GM21367 (cell line): ENCODE measurements at regions not wholly inside any gene's neighbourhood (a gene's known extent, or its start where the extent isn't known, plus 50 kb on each side); places are given as distances from the start of the nearest gene placed in this dataset.

Source experiments
- ATAC-seq: cut with Tn5 transposase; IDR thresholded peaks from one replicate; pipeline ENCODE4 v1.9.1; 2021; ENCODE audit not compliant: unreplicated experiment

DNA sequence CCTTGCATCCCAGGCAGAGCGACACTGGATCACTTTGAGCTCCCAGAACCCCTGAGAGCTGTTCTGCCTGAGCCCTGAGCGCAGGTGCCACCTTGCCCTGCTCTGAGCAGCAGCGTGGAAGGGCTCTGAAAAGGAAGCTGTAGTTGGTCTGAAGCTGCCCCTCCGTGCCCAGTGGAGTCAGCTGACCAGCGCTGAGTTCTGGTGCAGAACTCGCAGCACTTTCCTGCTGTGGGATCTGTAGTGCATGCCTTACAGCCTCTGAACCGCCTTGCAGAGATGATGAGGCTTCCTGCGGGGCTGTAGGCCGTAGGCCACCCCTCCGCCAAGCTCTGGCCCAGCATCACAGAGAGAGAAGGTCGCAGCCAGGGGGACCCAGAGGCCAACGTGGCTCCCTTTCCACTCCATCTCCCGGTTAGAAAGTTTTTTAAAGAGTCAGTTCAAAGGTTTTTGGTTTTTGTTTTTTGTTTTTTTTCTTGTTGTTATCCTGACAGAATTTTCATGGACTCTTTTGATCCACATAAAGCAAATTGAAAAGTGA lies 158.3 kb upstream of the CST7 start:
- no peak for ATAC-seq

- ATAC-seq, result no peak
Observed at GRCh38 chr20:24791953-24792352, 157.1 kb upstream of the CST7 start.

DNA sequence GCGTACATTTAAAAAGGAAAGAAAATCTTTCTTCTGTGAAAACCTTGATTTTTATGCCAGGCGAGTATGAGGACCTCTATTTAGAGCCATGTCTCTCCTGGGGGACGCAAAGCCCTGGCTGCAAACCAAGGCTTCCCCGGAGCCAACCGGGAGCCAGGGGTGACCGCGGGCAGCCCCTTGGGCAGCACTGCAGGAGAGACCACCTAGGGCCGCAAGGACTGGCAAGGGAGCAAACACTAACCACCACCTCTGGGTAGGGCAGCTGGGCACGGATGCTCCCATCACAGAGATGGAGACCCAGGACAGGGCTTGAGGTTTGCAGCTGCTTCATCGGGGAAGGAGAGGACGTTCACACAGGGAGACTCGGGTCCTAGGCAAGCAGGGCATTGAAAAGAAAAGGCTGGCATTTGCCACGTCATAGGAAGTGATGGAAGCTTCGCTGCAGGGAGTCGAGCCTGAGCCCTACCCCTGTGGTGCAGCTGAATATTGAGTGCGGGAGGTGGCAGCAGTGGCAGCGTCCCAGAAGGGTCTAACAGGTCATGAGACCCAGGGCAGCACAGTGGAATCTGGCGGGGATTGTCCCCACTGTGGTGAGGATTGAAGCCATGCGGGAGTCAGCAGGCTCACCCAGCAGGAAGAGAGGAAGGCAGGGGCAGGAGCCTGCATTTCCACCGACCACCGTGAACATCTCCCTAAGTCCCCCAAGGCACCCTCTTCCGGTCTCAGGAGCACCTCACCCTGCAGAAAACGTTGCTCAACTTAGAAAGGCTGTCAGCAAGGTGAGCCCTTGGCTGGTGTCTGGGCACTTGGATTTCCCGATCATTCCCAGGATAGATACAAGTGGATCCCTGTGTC lies 156.2 kb upstream of the CST7 start:
- no peak for ATAC-seq

DNA sequence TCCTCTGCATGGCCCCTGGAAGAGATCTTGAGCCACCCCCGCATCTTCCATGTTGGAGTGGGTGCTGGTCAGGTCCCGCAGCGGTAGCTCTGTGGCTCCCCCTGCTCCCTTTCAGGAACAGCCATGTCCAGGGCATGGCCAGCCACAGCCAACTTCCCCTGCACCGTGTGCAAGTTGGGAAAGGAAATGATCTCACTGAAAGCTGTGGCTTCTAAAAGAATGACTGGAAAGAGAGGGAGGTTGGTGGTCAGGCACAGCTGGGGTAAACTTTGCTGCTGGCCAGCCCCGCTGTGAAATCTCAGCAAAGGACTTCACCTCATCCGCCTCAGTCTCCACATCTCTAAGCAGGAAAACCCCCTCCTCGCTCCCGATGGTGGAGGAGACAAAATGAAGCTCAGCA lies 153.6 kb upstream of the CST7 start:
- ATAC-seq, result no peak

DNA sequence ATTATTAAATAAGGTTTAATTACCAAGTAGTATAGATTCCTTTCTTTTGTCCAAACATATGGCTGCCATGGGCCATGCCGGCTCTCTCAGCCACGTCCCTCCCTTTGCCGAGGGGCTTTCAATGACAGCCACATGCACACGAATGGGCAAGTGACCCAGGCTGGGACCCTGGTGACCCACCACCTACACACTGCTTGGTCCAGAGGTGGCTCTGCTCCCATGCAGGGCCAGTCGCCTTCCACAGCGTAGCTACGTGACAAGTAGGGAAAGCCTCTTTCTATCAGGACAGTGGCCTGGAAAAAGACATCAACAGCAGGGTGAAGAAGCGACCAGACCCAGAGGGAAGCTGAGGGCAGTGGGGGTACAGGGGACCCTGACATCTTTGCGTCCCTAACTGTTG lies 152.8 kb upstream of the CST7 start:
- ATAC-seq, result no peak

- ATAC-seq, result no peak
Observed at GRCh38 chr20:24797113-24797512, 152.0 kb upstream of the CST7 start.

DNA sequence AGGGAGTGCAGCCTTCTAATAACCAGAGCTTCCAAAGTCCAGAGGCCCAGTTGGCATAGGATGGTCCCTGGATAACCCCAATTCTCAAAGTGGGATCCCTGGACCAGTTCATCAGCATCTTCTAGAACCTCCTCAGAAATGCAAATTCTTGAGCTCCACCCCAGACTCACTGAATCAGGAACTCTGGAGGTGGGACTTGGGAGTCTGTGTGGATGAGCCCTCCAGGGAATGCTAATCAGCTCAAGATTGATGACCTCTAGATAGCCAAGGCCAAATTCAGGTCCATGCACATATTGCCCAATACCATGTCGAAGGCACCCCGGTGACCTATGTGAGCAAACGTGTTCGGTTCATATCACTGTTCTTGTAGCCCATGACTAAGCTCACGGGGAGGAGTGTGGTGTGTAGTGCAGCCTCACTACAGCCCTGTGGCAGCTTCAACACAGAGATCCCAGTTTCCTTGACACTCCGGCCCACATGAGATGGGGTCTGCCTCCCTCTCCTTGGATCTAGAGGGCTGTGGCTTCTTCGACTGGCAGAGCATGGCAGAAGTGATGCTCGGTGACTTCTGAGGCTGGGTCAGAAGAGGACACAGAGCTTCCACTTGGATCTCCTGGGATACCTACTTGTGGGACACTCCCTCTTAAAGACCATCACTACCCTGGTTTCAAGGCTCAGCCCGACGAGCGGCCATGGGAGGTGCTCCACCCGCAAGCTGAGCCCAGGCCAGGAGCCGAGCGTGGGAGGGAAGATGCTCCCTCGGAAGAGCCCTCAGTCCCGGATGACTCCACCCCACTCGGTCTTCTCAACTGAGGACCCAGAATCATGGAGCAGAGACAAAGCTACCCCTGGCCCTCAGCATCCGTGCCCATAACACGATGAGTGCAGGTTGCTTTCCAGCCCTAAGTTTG lies 151.1 kb upstream of the CST7 start:
- ATAC-seq, result no peak

DNA sequence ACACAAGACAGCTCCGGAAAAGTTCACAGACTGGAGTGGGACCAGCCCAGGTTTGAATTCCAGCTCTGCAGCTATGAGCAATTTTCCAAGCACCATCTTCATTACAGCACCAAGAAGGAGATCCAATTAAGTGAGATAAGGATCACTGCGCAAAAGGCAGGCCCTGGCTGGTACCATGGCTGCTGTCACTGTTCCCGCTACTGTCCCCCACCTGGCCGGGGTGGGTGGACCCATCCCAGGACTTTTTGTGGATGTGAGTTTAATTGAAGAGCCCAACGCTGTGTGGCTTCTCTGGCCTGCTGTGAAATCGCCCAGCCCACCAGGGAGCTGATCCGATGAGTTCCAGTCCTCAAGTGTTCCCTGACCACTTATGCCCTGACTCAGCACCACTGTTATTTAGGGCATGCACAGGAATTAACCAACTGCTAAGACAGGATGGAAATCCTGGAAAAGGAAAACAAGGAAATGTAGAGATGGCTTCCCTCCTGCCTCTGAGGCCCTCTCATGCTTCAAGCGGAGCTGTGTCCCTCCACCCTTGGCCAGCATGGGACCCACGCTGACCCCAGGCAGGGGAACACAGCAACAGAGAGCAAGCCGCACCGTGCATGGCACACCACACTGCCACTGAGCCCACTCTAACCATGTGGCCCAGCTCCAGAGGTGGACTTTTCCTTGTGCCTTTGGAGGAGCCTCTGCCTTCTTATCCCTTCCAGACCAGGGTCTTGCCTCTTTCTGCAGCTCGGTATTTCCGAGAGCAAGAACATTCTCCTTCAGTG lies 150.0 kb upstream of the CST7 start:
- ATAC-seq, result no peak

DNA sequence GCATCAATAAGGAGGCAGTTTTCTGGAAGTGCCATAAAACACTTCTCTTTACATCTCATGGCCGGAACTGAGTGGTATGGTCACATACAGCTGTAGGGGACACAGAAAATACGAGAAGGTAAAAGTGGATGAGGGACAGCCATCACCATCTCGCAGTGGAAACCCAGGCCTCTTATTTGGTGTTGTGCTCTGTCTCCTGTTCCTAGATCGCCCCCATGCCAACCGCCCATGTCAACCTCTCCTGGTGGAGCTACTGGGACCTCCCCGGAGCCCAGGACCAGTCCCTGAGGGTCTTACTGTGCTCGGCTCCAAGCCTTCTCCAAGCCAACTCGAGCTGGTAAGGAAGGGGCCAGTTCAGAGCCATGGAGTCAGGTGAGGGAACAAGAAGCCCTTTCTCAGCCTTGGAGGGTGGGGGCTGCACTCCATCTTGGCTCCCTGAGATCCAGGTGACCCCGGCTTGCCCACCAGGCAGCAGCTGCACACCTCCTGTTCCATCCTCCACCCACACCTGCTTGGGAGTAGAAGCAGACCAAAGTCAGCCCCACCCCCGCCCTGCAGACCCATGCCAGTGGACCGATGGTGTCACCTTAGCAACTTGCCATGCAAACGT lies 149.0 kb upstream of the CST7 start:
- no peak for ATAC-seq

DNA sequence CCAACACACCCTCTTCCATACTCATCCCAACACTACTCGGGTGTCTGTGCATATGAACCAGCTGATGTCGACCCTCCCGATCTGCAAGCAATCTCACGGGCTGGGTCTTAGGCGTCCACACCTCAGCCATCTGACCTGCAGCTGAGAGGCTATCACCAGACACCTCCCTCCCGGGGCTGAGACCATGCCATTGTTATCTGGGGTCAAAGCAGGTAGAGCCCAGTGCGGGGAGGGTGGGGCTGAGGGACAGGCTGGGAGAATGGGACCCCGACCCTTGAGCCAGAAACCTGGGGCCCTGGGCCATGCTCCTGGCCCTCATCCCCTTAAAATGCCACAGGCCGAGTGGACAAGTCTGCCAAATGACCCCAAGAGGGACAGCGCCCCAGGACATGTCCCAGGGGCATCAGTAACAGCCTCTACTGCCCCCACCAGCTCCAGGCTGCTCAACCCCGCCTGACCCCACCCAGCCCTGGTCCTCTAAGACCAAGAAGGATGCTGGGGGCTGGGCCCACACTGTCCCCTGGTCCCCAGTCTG lies 146.7 kb upstream of the CST7 start:
- ATAC-seq, result no peak

DNA sequence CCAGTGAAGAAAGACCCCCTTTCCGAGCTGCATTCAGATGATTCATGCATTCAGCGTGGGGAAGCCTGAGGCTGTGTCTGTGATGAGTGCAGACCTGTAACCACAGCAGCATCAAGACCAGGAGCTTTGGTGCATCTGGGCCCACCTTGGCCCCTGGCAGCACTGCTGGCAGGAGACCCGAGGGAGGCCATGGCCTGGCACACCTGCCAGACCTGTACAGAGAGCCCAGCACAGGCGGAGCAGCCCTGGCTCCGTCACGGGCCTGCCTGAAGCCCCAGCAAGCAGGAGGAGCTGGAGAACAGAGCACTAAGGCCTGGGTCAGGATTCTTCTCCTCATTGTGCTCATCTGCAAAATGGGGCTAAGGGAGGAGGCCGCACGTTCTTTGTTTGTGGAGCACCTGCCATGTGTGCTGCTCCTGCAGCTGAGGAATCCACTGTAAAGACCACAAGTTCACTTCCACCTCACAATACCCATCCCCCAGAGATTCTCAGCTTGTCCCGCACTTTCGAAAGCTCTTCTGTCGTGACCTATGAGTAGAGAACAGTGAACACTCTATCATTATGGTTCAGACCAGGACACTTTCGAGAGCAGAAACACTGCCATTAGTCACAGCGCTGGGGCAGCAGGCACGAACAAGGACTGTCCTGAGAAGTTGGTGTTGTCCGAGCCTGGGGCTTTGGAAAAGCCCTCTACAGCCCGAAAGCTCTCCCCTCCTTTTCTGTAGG lies 144.4 kb upstream of the CST7 start:
- ATAC-seq, result no peak

GRCh38 chr20:24805456-24806238 lies 143.4 kb upstream of the CST7 start:
- ATAC-seq, result no peak

- no peak for ATAC-seq
Observed at GRCh38 chr20:24806705-24807676, 142.1 kb upstream of the CST7 start.

GRCh38 chr20:24808616-24809015 lies 140.5 kb upstream of the CST7 start:
- no peak for ATAC-seq

DNA sequence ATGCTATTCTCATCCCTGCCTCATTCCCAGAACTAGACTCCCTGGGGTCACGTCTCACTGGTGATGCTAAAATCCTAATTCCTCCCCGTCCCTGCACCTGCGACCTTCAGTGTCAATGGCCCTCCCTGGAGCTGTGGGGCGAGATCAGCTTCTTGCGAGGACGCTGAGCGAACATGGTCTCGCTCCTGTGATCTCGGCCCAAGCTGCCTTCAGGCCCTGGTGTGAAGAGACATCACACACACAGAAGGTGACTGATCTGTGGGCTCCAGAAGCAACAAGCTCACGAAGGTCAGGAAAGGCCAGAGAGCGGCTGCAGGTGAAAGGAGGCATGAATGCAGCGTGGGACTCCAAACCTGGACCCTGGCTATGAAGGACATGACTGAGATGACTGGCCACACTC lies 139.5 kb upstream of the CST7 start:
- no peak for ATAC-seq

DNA sequence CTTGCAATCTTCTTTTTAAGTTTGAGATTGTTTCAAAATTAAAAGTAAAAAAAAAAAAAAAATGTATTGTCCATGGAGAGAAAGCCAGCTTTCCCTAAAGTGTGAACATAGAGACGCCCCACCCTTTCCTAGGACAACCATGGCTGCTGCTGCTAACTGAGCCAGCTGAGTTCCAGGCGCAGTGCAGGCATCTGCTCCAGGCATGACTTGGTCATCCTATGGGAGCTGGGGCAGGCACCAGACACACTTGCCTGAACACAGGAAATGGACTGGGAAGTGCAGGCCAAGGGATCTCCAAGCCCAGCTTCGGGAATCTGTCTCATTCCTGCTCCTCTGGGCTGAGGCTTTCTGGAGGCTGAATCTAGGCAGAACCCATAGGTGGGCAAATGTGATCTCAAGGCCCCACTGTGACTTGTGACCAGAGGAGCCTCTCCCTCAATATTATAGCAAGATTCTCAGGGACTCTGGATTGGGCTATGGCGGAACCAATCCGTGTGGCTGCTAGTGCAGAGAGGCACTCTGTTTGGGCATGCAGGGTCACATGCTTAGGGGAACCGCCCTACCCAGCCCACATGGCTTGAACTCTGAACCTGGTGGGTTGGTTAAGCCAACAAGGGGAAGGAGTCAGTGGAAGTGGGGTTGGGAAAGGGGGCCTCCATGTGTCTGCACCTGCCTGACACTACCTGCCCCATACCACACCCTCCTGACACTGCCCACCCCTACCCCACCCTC lies 138.2 kb upstream of the CST7 start:
- ATAC-seq, result no peak

GRCh38 chr20:24812373-24812772 lies 136.7 kb upstream of the CST7 start:
- no peak for ATAC-seq
